ENCODE measurements at regions not wholly inside any gene's neighbourhood (a gene's known extent, or its start where the extent isn't known, plus 50 kb on each side); places are given as distances from the start of the nearest gene placed in this dataset.

DNA sequence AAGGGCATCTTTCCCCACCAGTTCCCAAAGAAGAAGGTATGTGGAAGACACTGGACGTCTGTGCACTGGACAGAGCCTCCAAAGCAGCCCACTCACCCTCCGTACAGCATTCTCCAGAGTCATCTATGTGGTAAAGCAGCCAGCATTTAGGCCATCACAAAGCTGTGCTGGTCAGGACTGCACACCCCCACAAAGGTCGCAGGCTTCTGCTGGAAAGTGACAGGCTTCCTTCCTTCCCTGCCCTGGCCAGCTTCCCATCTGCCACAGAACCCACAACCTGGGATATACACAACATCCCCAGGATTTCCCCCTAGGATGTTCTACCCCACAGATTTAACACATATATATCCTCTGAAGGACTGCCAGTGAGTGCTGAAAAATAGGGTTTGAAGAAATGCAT, 64.6 kb upstream of the GALNT15 start:
- DNase-seq (ENCODE audit: low read depth, low spot score) = no peak

DNA sequence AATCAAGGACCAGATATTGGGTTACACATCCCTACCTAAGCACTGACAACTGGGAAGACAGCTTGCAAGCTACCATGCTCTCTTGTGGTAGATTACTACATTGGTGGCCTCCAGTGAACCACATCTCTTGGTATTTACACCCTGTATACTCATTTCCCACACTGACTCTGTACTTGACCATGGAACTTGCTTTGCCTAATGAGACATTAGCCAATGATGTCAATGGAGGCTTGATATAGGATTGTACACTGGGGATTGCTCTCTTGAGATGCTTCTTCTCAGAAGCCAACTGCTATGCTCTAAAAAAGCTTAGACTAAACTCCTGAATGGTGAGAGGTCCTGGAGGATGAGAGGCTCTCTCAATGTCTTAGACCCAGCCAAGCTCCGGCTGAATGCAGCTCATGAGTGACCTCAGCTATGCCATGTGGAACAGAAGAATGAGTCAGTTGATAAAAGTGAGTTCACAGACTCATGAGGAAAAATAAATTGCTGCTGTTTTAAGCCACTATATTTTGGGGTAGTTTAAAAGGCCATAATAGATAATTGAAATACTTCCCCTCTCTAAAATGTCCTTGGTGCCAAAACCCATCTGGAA, 61.5 kb upstream of the GALNT15 start:
- DNase-seq (ENCODE audit: low read depth, low spot score) = no peak

GRCh38 chr3:16113704-16114103, 60.8 kb upstream of the GALNT15 start:
- DNase-seq (ENCODE audit: low read depth, low spot score) = no peak

DNA sequence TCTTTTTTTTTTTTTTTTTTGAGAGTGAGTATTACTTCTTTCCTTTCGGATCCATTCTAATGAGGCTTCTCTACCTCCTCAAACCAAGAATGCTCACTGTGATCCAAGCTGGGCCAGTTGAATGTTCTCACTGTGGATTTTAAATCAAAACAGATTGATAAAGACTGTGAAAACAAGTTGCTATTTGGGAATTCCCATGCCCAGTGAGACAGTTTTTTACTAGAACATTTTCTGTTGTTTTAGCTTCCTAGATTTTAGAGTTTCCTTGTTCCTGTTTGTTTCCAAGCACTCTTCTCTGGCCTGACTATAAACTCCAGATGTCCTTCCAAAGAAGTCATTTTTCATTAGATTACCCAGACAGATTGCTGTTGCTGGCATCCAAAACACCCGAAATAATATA, 60.1 kb upstream of the GALNT15 start:
- no peak for DNase-seq (ENCODE audit: low read depth, low spot score)

DNA sequence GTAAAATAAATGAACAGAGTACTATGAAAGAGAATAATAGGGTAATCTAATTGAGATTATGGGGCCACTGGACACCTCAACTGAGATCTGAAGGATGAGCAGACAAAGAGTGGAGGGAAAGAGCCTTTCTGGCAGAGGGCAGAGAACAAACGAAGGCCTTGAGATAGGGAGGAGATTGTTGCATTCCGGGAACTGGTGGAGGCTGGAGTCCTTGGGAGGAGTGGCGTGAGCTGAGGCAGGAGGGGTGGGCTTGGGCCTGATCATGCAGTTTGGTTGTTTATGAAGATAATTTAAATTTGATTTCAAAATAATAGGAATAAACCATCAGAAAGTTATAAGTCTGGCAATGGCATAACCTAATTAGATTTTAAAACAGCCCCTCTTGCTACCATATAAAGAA, 59.5 kb upstream of the GALNT15 start:
- no peak for DNase-seq (ENCODE audit: low read depth, low spot score)

DNA sequence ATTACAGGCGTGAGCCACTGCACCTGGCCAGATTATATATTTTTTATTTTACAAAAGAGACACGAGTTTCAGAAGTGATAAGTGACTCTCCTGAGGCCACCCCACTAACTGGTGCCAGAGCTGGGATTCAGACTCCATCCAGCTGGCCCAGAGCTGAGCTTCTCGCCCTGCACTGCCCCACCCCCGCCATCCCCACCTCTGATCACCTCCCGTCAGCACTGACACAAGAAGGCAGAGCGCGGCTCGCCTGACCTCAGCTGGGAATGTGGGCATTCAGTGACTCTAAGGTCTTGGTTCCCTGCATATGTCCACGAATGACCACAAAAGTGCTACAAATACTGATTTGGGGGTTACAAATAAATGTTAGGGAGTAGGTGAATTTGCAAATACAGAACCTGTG, 56.1 kb upstream of the GALNT15 start:
- no peak for DNase-seq (ENCODE audit: low read depth, low spot score)

- no peak for DNase-seq (ENCODE audit: low read depth, low spot score)
Observed at GRCh38 chr3:16119887-16120286, 54.6 kb upstream of the GALNT15 start.

DNA sequence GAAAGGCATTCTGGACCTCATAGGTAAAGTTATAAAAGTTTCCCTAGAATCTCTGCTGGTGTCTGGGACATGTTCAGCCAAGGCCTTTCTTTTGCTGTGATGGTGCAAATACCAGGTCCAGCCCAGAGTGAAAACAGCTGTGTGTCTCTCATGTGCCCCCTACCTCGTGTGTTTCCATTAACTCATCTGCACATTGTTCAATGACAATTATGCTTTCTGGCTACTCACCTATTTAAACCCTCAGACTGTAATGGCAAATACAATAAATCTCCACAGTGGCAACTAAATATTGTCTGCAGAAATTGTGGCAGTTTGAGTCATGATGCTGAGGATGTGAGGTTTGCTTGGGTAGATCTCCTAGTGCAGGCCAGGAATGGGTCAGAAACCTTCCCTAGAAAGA, 53.1 kb upstream of the GALNT15 start:
- DNase-seq (ENCODE audit: low read depth, low spot score) = no peak

DNA sequence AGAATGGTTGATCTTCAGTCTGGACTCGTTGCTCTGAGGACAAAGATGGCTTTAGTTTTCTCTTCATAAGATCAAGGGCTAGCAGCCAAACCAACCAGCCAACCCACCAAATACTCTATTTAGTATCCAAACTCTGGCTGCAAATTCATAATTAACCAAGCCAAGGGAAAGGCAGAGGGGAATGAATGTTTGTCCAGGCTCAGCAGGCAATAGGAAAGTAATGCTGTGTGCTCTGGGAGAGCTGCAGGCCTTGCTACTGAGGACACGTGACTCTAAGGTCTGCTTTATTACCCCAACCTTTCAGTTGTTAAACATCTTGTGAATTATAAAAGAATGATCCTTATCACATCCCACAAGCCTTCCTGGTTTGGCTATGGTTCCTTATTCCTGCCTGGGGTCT, 52.3 kb upstream of the GALNT15 start:
- DNase-seq (ENCODE audit: low read depth, low spot score) = no peak

DNA sequence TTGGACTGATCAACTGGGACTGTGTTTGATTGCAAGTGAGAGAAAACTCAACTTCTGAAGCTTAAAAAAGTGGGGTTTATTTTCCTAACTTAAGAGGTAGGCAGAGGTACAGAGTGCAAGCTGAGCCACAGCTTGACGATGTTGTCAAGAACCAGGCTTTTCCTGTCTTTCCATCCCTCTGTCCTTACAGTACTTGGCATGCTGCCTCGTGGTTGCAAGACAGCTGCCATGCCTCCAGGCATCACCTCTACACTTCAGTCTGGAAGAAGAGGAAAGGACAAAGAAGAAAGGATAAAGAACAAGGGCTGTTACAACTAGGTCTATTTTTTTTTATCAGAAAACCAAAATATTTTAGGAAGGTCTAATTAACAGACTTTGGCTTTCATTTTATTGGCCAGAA, 51.8 kb upstream of the GALNT15 start:
- no peak for DNase-seq (ENCODE audit: low read depth, low spot score)

DNA sequence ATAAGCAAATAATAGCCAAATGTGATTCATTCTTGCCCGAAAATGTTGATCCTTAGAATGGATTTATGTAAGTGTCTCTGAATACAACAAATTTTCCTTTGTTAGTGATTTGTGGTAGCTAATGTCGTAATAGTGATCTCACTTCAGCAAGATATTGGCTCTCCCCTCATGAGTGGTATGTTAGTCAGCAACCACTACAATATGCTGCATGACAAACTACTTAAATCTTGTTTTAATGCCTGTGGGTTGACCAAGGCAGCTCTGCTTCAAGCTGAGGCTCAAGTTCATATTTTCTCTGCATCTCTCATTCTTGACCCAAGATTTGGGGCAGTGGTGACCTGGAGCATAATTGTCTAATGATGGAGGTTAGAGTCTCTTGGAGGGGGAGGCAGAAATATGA, 49.8 kb upstream of the GALNT15 start:
- no peak for DNase-seq (ENCODE audit: low read depth, low spot score)
